Endothelial cell of umbilical vein (primary cell): ENCODE measurements at regions not wholly inside any gene's neighbourhood (a gene's known extent, or its start where the extent isn't known, plus 50 kb on each side); places are given as distances from the start of the nearest gene placed in this dataset.

Experiments used
- BruUV-seq: library from RNA; stranded (reverse); fragments of 400-500 nt; replicated peaks from 2 replicates; lab custom pipeline; 2021; lab: Mats Ljungman, UMichigan
- CTCF ChIA-PET: fragments of 300-600, 350-600 bp; sonication (Branson Sonifier 250); formaldehyde crosslinking; loops from one replicate; lab custom pipeline; 2021; ENCODE audit warnings: antibody characterized with exemption, inconsistent platforms; lab: Charles Lee
- POLR2A ChIA-PET: fragments of 300-600, 350-600 bp; sonication (Branson Sonifier 250); formaldehyde crosslinking; loops from one replicate; lab custom pipeline; 2021; ENCODE audit warnings: antibody characterized with exemption, inconsistent platforms; lab: Charles Lee
- DNase-seq: peaks from one replicate; pipeline ENCODE4 v3.0.0-alpha.2; 2011; ENCODE audit warnings: low read depth, low spot score
- FAIRE-seq: peaks from 2 replicates; lab custom pipeline; 2011; peaks lifted over from hg19 to GRCh38; lab: Jason Lieb, UNC
- H2AFZ ChIP-seq: 2 replicates; pipeline ENCODE4 v1.6.0; 2012; ENCODE audit warnings: low read depth, low read length, control low read depth, inconsistent platforms
- H3K27ac ChIP-seq: 2 replicates; pipeline ENCODE4 v1.5.1; 2011; ENCODE audit warnings: low read depth, mild to moderate bottlenecking, control low read depth, low read length, moderate library complexity; ENCODE audit not compliant: insufficient read depth
- H3K27me3 ChIP-seq, 2 experiments: 2 replicates each; pipeline versions ENCODE4 v1.6.0 to v1.6.1; 2011; ENCODE audit warnings: low read length in 2 of 2, mixed read lengths in 1 of 2; ENCODE audit not compliant: control insufficient read depth in 2 of 2, insufficient read depth in 2 of 2
- H3K36me3 ChIP-seq, 2 experiments: 2 replicates in 1 of 2; 3 replicates in 1 of 2; pipeline ENCODE4 v1.5.1; 2011; ENCODE audit warnings: low read length in 2 of 2, mild to moderate bottlenecking in 1 of 2, moderate library complexity in 1 of 2; ENCODE audit not compliant: control insufficient read depth in 2 of 2, insufficient read depth in 2 of 2; ENCODE audit errors: extremely low read depth in 1 of 2
- H3K4me1 ChIP-seq: 3 replicates; pipeline ENCODE4 v1.5.1; 2011; ENCODE audit warnings: mild to moderate bottlenecking, low read length; ENCODE audit not compliant: control insufficient read depth, insufficient read depth; ENCODE audit errors: extremely low read depth
- H3K4me2 ChIP-seq: 2 replicates; pipeline ENCODE4 v1.6.1; 2011; ENCODE audit warnings: low read length, control low read depth, mixed read lengths; ENCODE audit not compliant: insufficient read depth
- H3K4me3 ChIP-seq, 3 experiments: fragments of 200-600 bp in 1 of 3; sonication (generic), shearing (Covaris generic) in 1 of 3; replicated peaks in 1 of 3; 2 replicates each; pipeline ENCODE4 v1.5.1; 2011 to 2016; ENCODE audit warnings: control low read depth in 3 of 3, low read length in 3 of 3, mild to moderate bottlenecking in 2 of 3, inconsistent platforms in 1 of 3, low read depth in 1 of 3, moderate library complexity in 1 of 3; ENCODE audit not compliant: insufficient read depth in 1 of 3
- H3K79me2 ChIP-seq: 2 replicates; pipeline ENCODE4 v1.6.0; 2012; ENCODE audit warnings: low read length, inconsistent platforms; ENCODE audit not compliant: control insufficient read depth, insufficient read depth
- H3K9ac ChIP-seq: replicated peaks from 2 replicates; pipeline ENCODE3; 2011; ENCODE audit warnings: low read length, control low read depth; ENCODE audit not compliant: insufficient read depth; ENCODE audit errors: extremely low read depth
- H3K9me1 ChIP-seq: replicated peaks from 3 replicates; pipeline ENCODE4 v1.6.0; 2011; ENCODE audit warnings: mild to moderate bottlenecking, low read length; ENCODE audit not compliant: control insufficient read depth, insufficient read depth; ENCODE audit errors: extremely low read depth
- H3K9me3 ChIP-seq: replicated peaks from 2 replicates; pipeline ENCODE4 v1.5.1; 2012; ENCODE audit warnings: low read length, inconsistent platforms; ENCODE audit not compliant: control insufficient read depth, insufficient read depth
- H4K20me1 ChIP-seq: replicated peaks from 2 replicates; pipeline ENCODE3; 2011; ENCODE audit warnings: mild to moderate bottlenecking, low read length; ENCODE audit not compliant: control insufficient read depth, insufficient read depth; ENCODE audit errors: extremely low read depth
- CTCF ChIP-seq, 2 donors: IDR thresholded peaks; 1 replicate in 1 of 2; 2 replicates in 1 of 2; pipeline ENCODE4 v1.5.1; 2011; ENCODE audit warnings: low read length in 2 of 2, mild to moderate bottlenecking in 2 of 2, moderate library complexity in 2 of 2, control low read depth in 1 of 2, inconsistent platforms in 1 of 2, low read depth in 1 of 2; ENCODE audit not compliant: insufficient read depth in 1 of 2; ENCODE audit errors: extremely low read depth in 1 of 2
- EZH2 ChIP-seq: IDR thresholded peaks from 2 replicates; pipeline ENCODE4 v1.6.1; 2012; ENCODE audit warnings: borderline replicate concordance, low read depth, mild to moderate bottlenecking, moderate library complexity, low read length, inconsistent platforms; ENCODE audit not compliant: severe bottlenecking
- FOS ChIP-seq: IDR thresholded peaks from 2 replicates; pipeline ENCODE4 v1.6.1; 2011; ENCODE audit warnings: mild to moderate bottlenecking, low read length, moderate library complexity, borderline replicate concordance; ENCODE audit not compliant: insufficient read depth
- GATA2 ChIP-seq: IDR thresholded peaks from 2 replicates; pipeline ENCODE4 v1.7.0; 2011; ENCODE audit warnings: low read depth, mild to moderate bottlenecking, moderate library complexity, mixed read lengths, low read length; ENCODE audit not compliant: insufficient read length, insufficient read depth
- JUN ChIP-seq: IDR thresholded peaks from 2 replicates; pipeline ENCODE4 v1.6.1; 2011; ENCODE audit warnings: borderline replicate concordance, low read depth; ENCODE audit not compliant: insufficient read length, insufficient read depth
- MAX ChIP-seq: IDR thresholded peaks from 2 replicates; pipeline ENCODE4 v1.6.1; 2011; ENCODE audit not compliant: insufficient read depth, insufficient read length
- MYC ChIP-seq: IDR thresholded peaks from one replicate; pipeline ENCODE4 v1.6.1; 2011; ENCODE audit warnings: mild to moderate bottlenecking, low read depth, low read length
- POLR2A ChIP-seq: IDR thresholded peaks from 2 replicates; pipeline ENCODE4 v1.6.1; 2012; ENCODE audit warnings: low read depth, mild to moderate bottlenecking, control low read depth, low read length
- POLR2AphosphoS5 ChIP-seq: IDR thresholded peaks from 2 replicates; pipeline ENCODE4 v1.6.1; 2012; ENCODE audit warnings: low read depth, mild to moderate bottlenecking, control low read depth, low read length, moderate library complexity; ENCODE audit not compliant: insufficient read depth
- dilution Hi-C: fragments of 300-500 bp; cut with MboI; formaldehyde crosslinking; loops from one replicate; pipeline ENCODE4 v1.15.0; 2019; ENCODE audit warnings: low sequenced_read_pairs; ENCODE audit not compliant: extremely low pct_ligation_motif_present
- intact Hi-C: fragments of 100-400 bp; cut with micrococcal nuclease; formaldehyde crosslinking; loops from one replicate; pipeline ENCODE4 v1.10.0; 2022

- CTCF ChIA-PET, result no interaction called here
- no peak for FAIRE-seq
- intact Hi-C loops, result no loop called here
Measured at GRCh38 chr20:22411286-22411626, 173.1 kb downstream of the FOXA2 start.

More at GRCh38 chr20:22411286-22411626, 173.1 kb downstream of the FOXA2 start:
- H4K20me1 ChIP-seq, result no peaks in the 10 kb centered on the region
- no peak overlapping the region for H2AFZ ChIP-seq
- POLR2A ChIA-PET, result no interaction called here
- no peak overlapping the region for H3K9ac ChIP-seq
- H3K79me2 ChIP-seq, result no peaks in the 10 kb centered on the region
- no TSS peak for BruUV-seq
- no peaks in the 10 kb centered on the region for H3K9me3 ChIP-seq
- DNase-seq, result no peak
- no peak overlapping the region for H3K4me2 ChIP-seq
- H3K36me3 ChIP-seq, result no peaks in the 10 kb centered on the region
- H3K9me1 ChIP-seq, result no peaks in the 10 kb centered on the region
- no peaks in the 10 kb centered on the region for H3K4me1 ChIP-seq
- H3K27me3 ChIP-seq, result no peaks in the 10 kb centered on the region
- dilution Hi-C loops, result no loop called here
- no peak for TF ChIP-seq EZH2
- TF ChIP-seq FOS, result no peak
- no peak for TF ChIP-seq MAX
- TF ChIP-seq CTCF (IDR thresholded peaks at IDR 0.05; ENCODE audit: extremely low read depth in 1 of 2, insufficient read depth in 1 of 2, low read depth in 1 of 2, low read length in 2 of 2), result no peak
- no peak for TF ChIP-seq POLR2AphosphoS5
- TF ChIP-seq JUN, result no peak
- TF ChIP-seq GATA2, result no peak
- TF ChIP-seq POLR2A, result no peak
- TF ChIP-seq MYC, result no peak
- no peak overlapping the region for H3K27ac ChIP-seq
- no peak overlapping the region for H3K4me3 ChIP-seq
